H1 (cell line): ENCODE measurements at regions not wholly inside any gene's neighbourhood (a gene's known extent, or its start where the extent isn't known, plus 50 kb on each side); places are given as distances from the start of the nearest gene placed in this dataset.

Experiments used
- EZH2 ChIP-seq: fragments of 200-600 bp; sonication (generic); IDR thresholded peaks from 2 replicates; pipeline ENCODE4 v1.7.1; 2012; ENCODE audit warnings: low read depth, mild to moderate bottlenecking, moderate library complexity, low read length, inconsistent platforms; ENCODE audit not compliant: severe bottlenecking
- PHF8 ChIP-seq: fragments of 200-600 bp; sonication (generic); conservative IDR thresholded peaks from 2 replicates; pipeline ENCODE4 v1.7.1; 2012; ENCODE audit warnings: low read depth, mild to moderate bottlenecking, inconsistent platforms, low read length, moderate library complexity
- POLR2A ChIP-seq, 2 experiments: IDR thresholded peaks; 1 replicate in 1 of 2; 2 replicates in 1 of 2; pipeline ENCODE4 v1.6.1; 2011; ENCODE audit warnings: low read depth in 2 of 2, low read length in 2 of 2, mild to moderate bottlenecking in 2 of 2; ENCODE audit errors: control extremely low read depth in 1 of 2
- POU5F1 ChIP-seq: IDR thresholded peaks from 2 replicates; pipeline ENCODE4 v1.6.1; 2011; ENCODE audit warnings: low read depth, mild to moderate bottlenecking, low read length, moderate library complexity
- SP1 ChIP-seq: IDR thresholded peaks from 2 replicates; pipeline ENCODE4 v1.6.1; 2011; ENCODE audit warnings: low read depth, low read length
- SP2 ChIP-seq: IDR thresholded peaks from 2 replicates; pipeline ENCODE4 v1.6.1; 2012; ENCODE audit warnings: mild to moderate bottlenecking, low read length, inconsistent platforms
- ZNF274 ChIP-seq: IDR thresholded peaks from 2 replicates; pipeline ENCODE4 v1.7.0; 2012; ENCODE audit warnings: low read length, borderline replicate concordance; ENCODE audit errors: extremely low read depth
- TF ChIP-seq, protein P1 (sequence below): IDR thresholded peaks from 2 replicates; pipeline ENCODE4 v1.6.1; 2012; ENCODE audit warnings: inconsistent platforms
- TF ChIP-seq, protein P2 (sequence below), 3 experiments: IDR thresholded peaks; 1 replicate in 2 of 3; 2 replicates in 1 of 3; pipeline versions ENCODE4 v1.5.1 to v1.6.1; 2011; ENCODE audit warnings: low read length in 3 of 3, mild to moderate bottlenecking in 3 of 3, inconsistent platforms in 2 of 3, low read depth in 1 of 3, moderate library complexity in 1 of 3; ENCODE audit not compliant: insufficient read depth in 1 of 3; ENCODE audit errors: control extremely low read depth in 1 of 3
- TF ChIP-seq, protein P3 (sequence below): IDR thresholded peaks from 2 replicates; pipeline ENCODE4 v1.6.1; 2011; ENCODE audit warnings: low read depth, mild to moderate bottlenecking, low read length; ENCODE audit not compliant: insufficient read depth

DNA sequence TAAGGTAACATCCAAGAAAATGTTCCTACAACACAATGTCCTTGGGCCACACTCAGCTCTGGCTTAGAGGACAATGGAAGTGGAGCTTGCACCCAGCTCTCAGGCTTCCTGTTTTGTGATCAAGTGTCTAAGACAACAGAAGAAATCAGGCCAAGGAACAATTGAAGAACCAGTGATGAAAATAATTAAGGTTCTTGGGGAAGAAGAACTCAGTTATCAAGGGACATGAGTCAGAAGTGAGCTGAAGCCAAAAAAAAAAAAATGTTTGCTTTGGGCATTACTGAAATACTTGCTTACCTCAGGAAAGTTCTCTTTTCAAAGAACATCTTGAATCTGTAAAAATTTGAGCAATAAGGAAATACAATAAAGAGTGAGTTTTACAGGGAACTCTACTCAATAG lies 299.0 kb downstream of the FBXO15 start:
- TF ChIP-seq, protein P1, sequence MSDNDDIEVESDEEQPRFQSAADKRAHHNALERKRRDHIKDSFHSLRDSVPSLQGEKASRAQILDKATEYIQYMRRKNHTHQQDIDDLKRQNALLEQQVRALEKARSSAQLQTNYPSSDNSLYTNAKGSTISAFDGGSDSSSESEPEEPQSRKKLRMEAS, result no peak
- TF ChIP-seq SP2 (no peak), EZH2 (no peak), POU5F1 (no peak), POLR2A (IDR thresholded peaks at IDR 0.05; ENCODE audit: control extremely low read depth in 1 of 2, low read depth in 2 of 2, low read length in 2 of 2) (no peak), ZNF274 (no peak), PHF8 (no peak), SP1 (no peak)
- TF ChIP-seq, protein P2, sequence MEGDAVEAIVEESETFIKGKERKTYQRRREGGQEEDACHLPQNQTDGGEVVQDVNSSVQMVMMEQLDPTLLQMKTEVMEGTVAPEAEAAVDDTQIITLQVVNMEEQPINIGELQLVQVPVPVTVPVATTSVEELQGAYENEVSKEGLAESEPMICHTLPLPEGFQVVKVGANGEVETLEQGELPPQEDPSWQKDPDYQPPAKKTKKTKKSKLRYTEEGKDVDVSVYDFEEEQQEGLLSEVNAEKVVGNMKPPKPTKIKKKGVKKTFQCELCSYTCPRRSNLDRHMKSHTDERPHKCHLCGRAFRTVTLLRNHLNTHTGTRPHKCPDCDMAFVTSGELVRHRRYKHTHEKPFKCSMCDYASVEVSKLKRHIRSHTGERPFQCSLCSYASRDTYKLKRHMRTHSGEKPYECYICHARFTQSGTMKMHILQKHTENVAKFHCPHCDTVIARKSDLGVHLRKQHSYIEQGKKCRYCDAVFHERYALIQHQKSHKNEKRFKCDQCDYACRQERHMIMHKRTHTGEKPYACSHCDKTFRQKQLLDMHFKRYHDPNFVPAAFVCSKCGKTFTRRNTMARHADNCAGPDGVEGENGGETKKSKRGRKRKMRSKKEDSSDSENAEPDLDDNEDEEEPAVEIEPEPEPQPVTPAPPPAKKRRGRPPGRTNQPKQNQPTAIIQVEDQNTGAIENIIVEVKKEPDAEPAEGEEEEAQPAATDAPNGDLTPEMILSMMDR (IDR thresholded peaks at IDR 0.05; ENCODE audit: control extremely low read depth in 1 of 3, insufficient read depth in 1 of 3, low read depth in 1 of 3, low read length in 3 of 3), result no peak
- TF ChIP-seq, protein P3, sequence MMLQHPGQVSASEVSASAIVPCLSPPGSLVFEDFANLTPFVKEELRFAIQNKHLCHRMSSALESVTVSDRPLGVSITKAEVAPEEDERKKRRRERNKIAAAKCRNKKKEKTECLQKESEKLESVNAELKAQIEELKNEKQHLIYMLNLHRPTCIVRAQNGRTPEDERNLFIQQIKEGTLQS, result no peak
